GM21515 (cell line): ENCODE measurements at regions not wholly inside any gene's neighbourhood (a gene's known extent, or its start where the extent isn't known, plus 50 kb on each side); places are given as distances from the start of the nearest gene placed in this dataset.

Experiments used
- ATAC-seq: cut with Tn5 transposase; IDR thresholded peaks from one replicate; pipeline ENCODE4 v1.9.1; 2021; ENCODE audit not compliant: unreplicated experiment

DNA sequence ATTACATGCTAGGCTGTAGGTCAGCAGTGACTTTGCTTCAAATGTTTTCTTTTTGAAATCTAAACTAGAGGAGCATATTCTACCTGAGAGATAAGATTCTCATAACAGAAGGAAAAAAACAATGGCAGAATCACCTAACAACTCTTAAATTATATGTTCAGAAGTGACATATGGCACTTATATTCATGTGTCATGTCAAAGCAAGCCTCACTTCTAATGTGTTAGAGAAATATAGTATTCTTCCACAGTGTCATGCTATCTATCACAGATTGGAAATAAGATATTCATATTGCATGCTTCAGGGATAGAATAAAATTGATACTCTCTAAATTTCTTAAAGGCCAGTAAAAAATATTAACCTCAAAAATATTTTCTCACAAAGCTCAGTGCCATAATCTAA is 874.6 kb upstream of the PRMT6 start:
- no peak for ATAC-seq

DNA sequence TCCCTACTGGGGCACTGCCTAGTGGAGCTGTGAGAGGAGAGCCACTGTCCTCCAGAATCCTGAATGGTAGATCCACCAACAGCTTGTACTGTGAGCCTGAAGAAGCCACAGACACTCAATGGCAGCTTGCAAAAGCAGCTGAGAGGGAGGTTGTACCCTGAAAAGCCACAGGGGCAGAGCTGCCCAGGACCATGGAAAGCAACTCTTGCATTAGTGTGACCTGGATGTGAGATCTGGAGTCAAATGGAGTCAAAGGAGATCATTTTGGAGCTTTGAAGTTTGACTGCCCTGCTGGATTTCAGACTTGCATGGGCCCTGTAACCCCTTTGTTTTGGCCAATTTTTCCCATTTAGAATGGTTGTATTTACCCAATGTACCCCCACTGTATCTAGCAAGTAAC is 871.4 kb upstream of the PRMT6 start:
- ATAC-seq, result no peak

DNA sequence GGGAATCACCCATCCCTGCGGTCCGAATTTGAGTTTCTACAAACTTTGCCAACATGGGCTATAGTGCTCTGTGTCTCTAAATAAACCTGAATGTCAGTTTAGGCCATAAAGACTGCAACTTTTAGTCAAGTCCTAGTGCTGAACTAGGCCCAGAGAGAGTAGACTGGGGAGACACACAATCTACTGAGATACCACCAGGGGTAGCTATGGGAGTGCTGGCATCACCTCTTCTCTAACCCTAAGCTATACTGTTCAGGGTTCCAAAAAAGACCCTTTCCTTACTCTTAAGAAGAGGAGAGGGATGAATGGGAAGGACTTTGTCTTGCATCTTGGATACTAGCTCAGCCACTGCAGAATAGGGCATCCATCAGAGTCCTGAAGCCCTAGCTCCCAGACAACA is 866.7 kb upstream of the PRMT6 start:
- no peak for ATAC-seq

DNA sequence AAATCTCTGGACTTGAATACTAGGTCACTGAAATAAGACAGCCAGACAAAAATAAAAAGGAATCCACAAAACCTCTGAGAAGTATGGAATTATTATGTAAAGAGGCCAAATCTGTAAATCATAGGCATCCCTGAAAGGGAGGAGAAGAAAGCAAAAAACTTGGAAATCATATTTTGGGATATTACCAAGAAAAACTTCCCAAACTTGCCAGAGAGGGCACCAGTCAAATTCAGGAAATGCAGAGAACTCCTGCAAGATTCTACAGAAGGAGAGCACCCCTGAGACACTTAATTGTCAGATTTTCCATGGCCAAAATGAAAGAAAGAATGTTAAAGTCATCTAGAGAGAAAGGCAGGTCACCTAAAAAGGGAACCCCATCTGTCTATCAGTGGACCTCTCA is 862.3 kb upstream of the PRMT6 start:
- ATAC-seq, result no peak

DNA sequence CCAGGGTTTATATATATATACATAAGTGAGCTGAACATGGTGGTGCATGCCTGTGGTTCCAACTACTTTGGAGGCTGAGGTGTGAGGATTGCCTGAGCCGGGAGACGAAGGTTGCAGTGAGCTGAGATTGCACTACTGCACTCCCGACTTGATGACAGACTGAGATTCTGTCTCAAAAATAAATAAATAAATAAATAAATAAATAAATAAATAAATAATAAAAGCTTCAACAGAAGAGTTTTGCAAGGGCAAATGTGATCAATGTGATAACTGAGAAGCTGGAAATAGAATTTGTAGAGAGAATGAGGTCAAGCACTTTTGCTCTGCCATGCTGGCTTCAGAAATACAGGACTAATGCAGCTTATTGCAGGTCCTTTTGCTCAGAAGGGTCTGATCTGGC is 855.8 kb upstream of the PRMT6 start:
- ATAC-seq, result no peak

DNA sequence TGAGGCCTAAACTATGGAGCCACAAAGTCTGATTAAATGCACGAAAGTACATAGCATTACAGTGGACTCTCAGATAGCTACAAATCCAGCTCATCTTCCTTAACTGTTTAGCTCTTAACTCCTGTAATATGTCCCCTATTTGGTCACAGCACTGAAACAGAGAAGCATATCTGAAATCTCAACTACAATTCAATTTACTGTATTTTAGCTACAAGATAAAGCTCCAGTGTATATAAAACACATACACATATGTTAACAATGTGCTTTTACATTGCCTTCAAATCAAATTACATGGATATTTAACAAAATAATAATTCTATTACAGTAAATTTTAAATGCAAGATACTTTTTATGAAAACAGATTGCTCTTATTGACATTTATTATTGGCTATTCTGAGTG is 849.3 kb upstream of the PRMT6 start:
- no peak for ATAC-seq

DNA sequence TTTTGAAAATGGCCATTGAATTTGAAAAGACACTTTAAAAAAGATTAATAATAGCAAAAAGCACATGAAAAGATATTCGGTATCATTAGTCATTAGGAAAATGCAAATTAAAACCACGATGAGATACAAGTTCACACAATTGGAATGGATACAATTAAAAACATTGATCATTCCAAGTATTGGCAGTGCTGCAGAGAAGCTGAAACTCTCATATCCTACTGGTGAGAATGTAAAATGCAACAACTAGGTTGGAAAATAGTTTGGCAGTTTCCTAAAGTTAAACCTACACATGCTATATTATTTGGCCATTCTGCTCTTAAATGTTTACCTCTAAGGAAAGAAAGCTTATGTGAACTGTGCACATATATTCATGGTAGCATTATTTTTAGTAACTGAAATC is 838.7 kb upstream of the PRMT6 start:
- ATAC-seq, result no peak

DNA sequence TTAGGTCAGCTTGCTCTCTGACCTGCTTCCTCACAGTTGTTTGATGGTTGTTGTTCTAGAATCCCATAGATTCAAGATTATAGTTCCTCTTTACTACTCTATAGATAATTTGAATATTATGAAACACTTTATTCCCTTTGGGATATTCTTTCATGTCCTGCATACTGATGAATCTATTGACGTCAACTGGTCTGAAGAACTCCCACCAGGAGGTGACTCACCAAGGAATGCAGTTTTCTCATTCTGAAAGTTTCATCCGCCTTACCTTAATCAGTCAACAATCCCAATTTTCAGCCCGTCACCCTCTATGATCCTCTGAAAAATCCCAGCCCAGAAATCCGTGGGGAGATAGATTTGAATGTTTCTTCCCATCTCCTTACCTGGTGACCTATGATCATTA is 834.1 kb upstream of the PRMT6 start:
- no peak for ATAC-seq

DNA sequence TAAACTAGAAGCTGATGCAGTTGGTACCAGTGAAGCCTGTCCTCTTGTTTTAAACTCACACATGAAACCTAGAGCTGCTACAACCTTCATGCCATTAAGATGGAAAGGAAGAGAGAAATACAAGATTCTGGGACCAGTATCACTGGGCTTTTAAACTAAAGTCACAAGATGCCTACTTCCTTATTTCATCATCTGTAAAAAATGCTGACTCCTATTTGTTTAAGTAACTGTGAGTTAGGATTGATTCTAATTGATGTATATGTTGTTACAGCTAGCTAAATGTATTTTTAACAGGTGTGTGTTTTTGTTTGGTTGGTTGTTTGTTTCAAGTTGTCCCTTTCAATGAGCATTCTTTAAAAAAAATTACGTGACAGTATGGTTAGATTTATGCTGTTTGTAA is 833.3 kb upstream of the PRMT6 start:
- no peak for ATAC-seq

DNA sequence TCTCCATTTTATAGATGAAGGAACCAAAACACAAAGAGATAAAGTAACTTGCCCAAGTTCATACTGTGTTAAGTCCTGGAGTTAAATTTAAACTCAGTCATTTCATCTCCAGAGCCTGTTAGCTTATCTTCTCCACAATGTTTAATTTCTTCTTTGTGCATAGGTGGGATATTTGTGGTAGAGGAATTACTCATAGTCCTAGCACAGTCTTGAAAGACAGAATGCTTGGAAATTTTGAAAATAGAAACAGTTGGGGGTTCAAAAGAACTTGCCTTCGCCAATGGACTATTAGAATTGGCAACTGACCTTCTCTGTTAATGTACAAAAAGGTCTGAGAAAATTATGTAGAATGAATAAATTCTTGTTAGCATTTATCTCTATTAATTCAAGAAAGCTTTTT is 832.0 kb upstream of the PRMT6 start:
- ATAC-seq, result no peak

DNA sequence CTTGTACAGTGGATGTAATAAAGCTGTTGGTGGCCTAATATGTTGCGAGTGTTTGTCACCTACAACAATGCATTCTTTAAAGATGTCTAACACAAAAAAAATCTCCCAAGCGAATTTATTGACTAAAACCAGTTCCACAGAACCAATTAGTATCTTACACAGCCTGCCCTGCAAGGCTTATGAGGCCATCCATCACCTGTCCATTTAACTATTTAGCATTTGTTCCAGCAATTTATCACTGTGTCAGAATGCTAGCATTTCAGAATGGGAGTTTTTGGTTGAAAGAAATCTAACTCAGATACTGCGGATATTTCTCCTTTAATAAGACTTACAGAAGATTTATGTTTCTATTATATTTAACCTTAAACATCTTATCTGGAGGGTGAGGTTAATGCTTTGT is 831.1 kb upstream of the PRMT6 start:
- ATAC-seq, result no peak

DNA sequence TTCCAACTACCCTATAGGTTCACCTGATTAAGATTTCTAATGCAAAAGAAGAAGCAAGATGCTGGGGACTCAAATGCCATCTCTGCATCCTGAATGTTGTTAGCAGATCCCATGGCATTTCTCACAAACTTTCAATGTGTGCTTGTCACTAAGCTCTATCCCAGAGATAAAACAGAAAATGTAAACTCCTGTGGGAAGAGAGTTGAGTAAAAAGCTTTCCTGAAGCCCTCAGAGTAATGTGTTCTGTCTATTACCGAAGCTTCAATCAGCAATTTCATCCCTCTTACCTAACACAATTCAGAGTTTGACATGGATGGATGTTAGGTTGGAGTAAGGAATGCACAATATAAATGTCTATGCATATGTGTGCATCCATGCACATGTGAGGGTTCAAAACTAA is 829.9 kb upstream of the PRMT6 start:
- no peak for ATAC-seq

DNA sequence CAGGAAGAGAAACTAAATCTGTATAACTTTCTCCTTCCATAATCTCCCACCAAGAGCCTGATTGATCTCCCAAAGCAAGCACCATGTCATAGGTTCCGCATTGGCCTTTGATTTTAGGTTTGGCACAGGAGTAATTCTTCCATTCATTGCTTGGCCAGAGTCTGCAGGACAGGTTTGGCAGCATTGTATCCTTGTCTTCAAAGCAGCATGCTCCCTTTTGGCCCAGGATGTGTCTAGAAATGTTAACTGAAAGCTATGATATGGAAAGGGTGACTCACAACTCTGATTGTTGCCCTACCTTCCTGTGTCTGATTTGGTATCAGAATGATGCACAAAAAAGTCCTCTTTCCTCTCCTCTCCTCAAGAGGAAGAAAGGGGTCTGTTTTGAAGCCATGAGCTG is 824.3 kb upstream of the PRMT6 start:
- ATAC-seq, result no peak

DNA sequence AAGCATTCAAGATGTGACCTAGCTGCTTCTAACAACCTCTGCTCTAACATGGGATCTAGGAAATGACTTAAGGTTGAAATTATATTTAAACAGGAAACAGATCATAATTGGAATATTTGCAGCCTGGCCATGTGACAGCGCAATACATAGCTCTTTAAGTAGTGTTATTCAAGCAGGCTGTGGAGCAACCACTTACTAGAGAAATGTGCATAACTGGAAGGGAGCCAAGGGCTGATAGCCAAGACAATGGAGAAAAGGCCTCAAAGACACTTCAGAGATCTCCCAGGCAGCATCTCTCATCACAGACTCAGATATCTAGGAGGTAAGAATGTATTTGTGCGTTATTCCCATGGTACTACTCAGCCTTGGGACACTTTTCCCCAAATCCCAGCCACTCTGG is 823.0 kb upstream of the PRMT6 start:
- no peak for ATAC-seq

DNA sequence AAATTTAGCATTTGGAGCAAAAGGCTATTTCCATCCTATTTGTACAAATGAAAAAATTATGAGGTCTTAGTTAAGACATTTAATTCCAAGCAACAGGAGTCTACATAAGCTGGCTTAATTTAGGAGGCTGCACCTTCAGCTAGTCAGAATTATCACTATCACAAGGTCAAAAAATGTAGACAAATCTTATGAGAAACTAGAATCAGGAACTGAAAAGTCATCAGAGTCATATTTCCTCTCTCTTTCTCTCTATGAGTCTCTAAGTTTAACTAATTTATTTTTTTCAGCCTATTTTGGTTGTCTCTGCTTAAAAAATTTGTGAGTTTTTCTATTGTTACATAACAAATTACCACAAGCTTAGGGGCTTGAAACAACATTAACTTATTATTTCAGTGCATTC is 807.1 kb upstream of the PRMT6 start:
- no peak for ATAC-seq

DNA sequence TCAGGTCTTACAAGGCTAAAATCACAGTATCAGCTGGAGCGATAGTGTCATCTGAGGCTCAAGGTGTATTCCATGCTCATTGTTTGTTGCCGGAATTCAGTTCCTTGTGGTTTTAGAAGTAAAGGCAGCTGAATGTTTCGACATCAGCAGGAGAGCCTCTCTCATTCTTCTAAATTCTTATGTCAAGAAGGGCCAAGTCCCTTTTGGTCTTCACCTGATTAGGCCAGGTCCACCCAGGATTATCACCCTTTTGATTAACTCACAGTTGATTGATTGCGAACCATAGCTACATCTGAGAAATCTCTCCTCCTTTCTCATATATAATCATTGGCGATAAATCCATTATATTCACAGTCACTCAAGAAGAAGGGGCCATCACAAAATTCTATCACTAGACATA is 806.7 kb upstream of the PRMT6 start:
- no peak for ATAC-seq

DNA sequence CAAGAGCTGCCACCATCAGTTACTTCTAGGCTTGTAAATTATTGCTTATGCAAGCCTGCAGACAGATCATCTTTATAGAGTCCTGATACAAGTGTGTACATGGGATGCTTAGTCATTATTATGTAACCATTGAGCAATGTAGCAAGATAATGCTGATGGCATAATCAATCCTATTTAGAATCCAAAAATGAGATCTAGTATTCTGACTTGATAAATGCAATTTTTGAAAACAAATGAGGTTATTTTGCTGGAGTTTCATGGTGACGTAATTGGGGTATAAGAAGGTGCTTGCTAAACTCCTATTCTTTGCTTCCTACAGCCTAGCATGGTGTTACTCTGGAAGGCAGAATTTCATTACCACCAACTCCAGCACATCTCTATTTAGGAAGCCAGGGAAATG is 801.7 kb upstream of the PRMT6 start:
- ATAC-seq, result no peak

DNA sequence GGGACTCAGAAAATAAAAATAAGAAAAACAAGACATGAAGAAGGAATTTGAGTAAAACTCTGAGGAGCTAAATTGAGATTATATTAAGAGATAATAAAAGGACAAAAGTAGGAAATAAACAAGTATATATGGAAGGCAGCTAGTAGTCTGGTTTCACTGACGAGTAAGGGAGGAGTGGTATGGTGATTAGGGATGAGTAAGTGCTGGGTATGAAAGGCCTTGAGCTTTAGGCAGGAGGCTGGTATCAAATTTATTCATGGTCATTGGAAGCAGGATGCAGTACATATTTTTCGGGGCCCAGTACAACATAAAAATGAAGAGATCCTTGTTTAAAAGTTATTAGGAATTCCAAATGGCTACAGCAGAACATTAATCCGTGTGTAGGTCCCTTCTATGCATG is 789.7 kb upstream of the PRMT6 start:
- ATAC-seq, result no peak

DNA sequence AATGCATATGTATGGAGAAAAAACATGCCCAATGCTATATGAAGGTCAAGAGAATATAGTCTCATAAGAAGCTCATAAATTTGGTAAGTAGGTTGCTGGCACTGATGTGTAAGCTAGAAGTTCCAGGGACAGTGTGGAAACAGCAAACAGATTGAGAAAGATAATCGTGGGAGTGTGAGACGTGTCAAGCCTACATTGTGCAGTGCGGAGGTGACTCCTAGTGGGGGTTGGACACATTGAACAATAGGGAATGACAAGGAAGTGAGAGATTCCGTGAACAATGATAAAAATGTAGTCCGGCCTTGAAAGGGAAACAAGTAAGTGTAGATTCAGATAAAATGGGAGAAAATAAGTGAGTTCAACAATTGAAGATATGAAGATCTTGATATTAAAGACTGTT is 788.4 kb upstream of the PRMT6 start:
- no peak for ATAC-seq

DNA sequence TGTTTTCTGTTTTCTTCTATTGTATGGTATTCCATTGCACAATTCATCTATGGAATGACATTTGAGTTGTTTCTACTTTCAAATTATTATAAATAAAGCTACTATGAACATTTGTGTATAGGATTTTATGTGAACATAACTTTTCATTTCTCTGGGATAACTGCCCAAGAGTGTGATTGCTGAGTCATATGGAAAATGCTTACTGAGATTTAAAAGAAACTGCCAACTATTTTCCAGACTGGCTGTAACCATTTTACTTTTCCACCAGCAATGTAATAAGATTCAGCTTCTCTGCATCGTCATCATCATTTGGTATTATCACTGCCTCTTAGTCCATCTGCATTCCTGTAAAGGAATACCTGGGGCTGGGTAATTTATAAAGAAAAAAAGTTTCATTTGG is 779.6 kb upstream of the PRMT6 start:
- ATAC-seq, result no peak

DNA sequence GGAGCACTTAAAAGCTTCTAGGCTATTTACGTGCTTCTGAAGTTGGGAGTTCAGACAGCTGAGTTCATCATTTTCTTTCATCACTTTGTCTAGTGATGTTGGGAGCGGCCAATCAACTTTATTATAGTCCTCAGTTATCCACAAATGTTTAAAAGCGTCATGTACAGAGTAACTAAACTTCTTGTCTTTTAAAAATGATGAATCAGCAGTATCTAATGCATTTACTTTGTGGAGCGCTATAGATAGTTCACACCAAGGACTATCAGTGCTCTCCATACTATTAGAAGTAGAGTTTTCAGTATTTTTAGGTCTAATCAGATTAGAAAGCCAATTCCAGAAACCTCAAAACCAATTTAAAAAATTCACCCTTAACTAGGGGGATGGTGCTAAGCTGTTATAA is 778.7 kb upstream of the PRMT6 start:
- ATAC-seq, result no peak

DNA sequence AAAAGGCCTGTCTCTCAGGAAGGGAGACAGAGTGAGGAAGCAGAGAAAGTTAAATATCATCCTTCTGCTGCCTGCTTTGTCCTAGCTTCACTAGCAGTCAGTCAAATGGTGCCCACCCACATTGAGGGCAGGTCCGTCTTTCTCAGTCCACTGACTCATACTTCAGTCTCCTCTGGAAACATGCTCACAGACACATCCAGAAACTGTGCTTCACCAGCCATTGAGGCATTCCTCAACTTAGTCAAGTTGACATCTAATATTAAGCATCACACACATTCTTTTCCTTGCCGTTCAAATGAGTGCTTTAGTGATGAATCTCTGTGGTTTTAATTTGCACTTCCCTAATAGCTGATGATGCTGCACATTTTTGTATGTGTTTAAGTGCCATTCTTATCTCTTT is 777.8 kb upstream of the PRMT6 start:
- no peak for ATAC-seq

DNA sequence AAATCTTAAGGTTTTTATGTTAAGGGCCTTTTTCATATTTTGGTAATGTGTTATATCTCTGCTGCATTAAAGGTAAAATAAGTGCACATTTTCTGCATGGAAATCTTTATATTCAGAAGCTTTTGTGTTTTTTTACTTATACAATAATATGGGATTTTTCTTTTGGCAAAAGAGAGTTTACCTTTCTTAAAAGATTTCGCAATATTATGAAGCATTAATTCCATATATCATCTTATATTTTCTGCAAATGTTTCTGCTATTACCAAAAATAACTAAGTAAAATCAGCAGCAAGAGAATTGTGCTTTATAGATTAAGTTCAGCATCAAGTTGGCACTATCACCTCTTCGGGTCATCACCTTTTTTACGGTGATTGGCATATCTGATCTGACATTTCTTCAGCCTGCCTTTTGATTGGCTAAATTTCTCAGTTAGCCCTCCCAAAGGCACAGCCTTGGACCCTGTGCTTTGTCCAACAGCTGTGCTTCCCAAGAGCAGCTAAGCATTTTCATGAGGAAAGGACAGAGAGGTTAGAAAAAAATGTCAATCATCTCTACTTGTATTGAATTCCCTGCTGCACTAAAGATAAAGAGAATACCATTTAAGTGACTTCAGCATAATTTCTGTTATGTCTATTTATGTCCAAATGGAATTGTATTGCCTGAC is 767.1 kb upstream of the PRMT6 start:
- ATAC-seq, result no peak
